8988T (cell line): ENCODE measurements at regions not wholly inside any gene's neighbourhood (a gene's known extent, or its start where the extent isn't known, plus 50 kb on each side); places are given as distances from the start of the nearest gene placed in this dataset.
"Not testable (repeated sequence)": the region's sequence is repeated elsewhere in the genome, so short reads cannot be mapped to it uniquely, and the experiment has no call there.

ENCODE experiments used
- DNase-seq: peaks from one replicate; pipeline ENCODE4 v3.0.0; 2011

- no peak for DNase-seq
Observed at GRCh38 chr9:129544761-129545160, 76.1 kb downstream of the C9orf50 start.

- no peak for DNase-seq
Observed at GRCh38 chr9:129542741-129543140, 78.2 kb downstream of the C9orf50 start.

- no peak for DNase-seq
Observed at GRCh38 chr9:129541270-129541669, 79.6 kb downstream of the C9orf50 start.

GRCh38 chr9:129539446-129539845 lies 81.5 kb downstream of the C9orf50 start:
- DNase-seq = no peak

- DNase-seq = not testable (repeated sequence)
Observed at GRCh38 chr9:129531860-129532402, 89.0 kb downstream of the C9orf50 start.

GRCh38 chr9:129527955-129528354 lies 92.9 kb downstream of the C9orf50 start:
- not testable (repeated sequence) for DNase-seq

GRCh38 chr9:129525656-129526196 lies 95.2 kb downstream of the C9orf50 start:
- DNase-seq = no peak

- DNase-seq = no peak
Observed at GRCh38 chr9:129524582-129525270, 96.2 kb downstream of the C9orf50 start.

- no peak for DNase-seq
Observed at GRCh38 chr9:129523943-129524581, 96.8 kb downstream of the C9orf50 start.

- DNase-seq = no peak
Observed at GRCh38 chr9:129522351-129522750, 98.5 kb downstream of the C9orf50 start.

GRCh38 chr9:129520082-129520481 lies 100.8 kb downstream of the C9orf50 start:
- no peak for DNase-seq

GRCh38 chr9:129518074-129518473 lies 102.8 kb downstream of the C9orf50 start:
- no peak for DNase-seq

- DNase-seq = no peak
Observed at GRCh38 chr9:129517006-129517405, 103.9 kb downstream of the C9orf50 start.

GRCh38 chr9:129514891-129515290 lies 106.0 kb downstream of the C9orf50 start:
- DNase-seq = no peak

- DNase-seq = no peak
Observed at GRCh38 chr9:129514497-129514867, 106.4 kb downstream of the C9orf50 start.

GRCh38 chr9:129513856-129514496 lies 106.9 kb downstream of the C9orf50 start:
- no peak for DNase-seq

GRCh38 chr9:129513282-129513681 lies 107.6 kb downstream of the C9orf50 start:
- DNase-seq = no peak

GRCh38 chr9:129511285-129511900 lies 109.5 kb downstream of the C9orf50 start:
- DNase-seq = no peak

- no peak for DNase-seq
Observed at GRCh38 chr9:129509533-129509928, 111.4 kb downstream of the C9orf50 start.

GRCh38 chr9:129507805-129508204 lies 113.1 kb downstream of the C9orf50 start:
- DNase-seq = no peak

- DNase-seq = no peak
Observed at GRCh38 chr9:129506892-129507291, 114.0 kb downstream of the C9orf50 start.

- no peak for DNase-seq
Observed at GRCh38 chr9:129506041-129506440, 114.9 kb downstream of the C9orf50 start.

- no peak for DNase-seq
Observed at GRCh38 chr9:129505270-129505902, 115.5 kb downstream of the C9orf50 start.
